GM23338 (cell line): ENCODE measurements at regions not wholly inside any gene's neighbourhood (a gene's known extent, or its start where the extent isn't known, plus 50 kb on each side); places are given as distances from the start of the nearest gene placed in this dataset.

Experiments
- ATAC-seq: fragments of 200-7000 bp; cut with Tn5 transposase; 3 replicates; pipeline ENCODE4 v1.9.1; 2020
- DNase-seq: peaks from one replicate; pipeline ENCODE4 v3.0.0-alpha.2; 2015; ENCODE audit warnings: low spot score
- H2AFZ ChIP-seq: fragments of 200-600 bp; sonication (generic); 2 replicates; pipeline ENCODE4 v1.8.0; 2016; ENCODE audit warnings: antibody characterized with exemption, mild to moderate bottlenecking, moderate library complexity
- H3F3A ChIP-seq: fragments of 200-600 bp; sonication (generic); replicated peaks from 2 replicates; pipeline ENCODE4 v1.8.0; 2017; ENCODE audit warnings: antibody characterized with exemption, mixed run types, low read depth
- H3K27ac ChIP-seq: fragments of 200-600 bp; sonication (generic); 2 replicates; pipeline ENCODE4 v1.6.1; 2016; ENCODE audit warnings: low read depth
- H3K27me3 ChIP-seq: fragments of 200-600 bp; sonication (generic); 2 replicates; pipeline ENCODE4 v1.8.0; 2016; ENCODE audit warnings: mild to moderate bottlenecking, mixed run types, moderate library complexity; ENCODE audit not compliant: insufficient read depth
- H3K36me3 ChIP-seq: fragments of 200-600 bp; sonication (generic); 2 replicates; pipeline ENCODE4 v1.8.0; 2016; ENCODE audit warnings: mild to moderate bottlenecking; ENCODE audit not compliant: insufficient read depth
- H3K4me1 ChIP-seq: fragments of 200-600 bp; sonication (generic); 2 replicates; pipeline ENCODE4 v1.8.0; 2016; ENCODE audit warnings: mild to moderate bottlenecking, moderate library complexity; ENCODE audit not compliant: insufficient read depth
- H3K4me2 ChIP-seq: fragments of 200-600 bp; sonication (generic); 2 replicates; pipeline ENCODE4 v1.7.1; 2017; ENCODE audit warnings: mixed run types
- H3K4me3 ChIP-seq: fragments of 200-600 bp; sonication (generic); 2 replicates; pipeline ENCODE4 v1.6.1; 2016; ENCODE audit warnings: mixed run types
- H3K79me2 ChIP-seq: fragments of 200-600 bp; sonication (generic); replicated peaks from 2 replicates; pipeline ENCODE4 v1.8.0; 2017; ENCODE audit warnings: mild to moderate bottlenecking; ENCODE audit not compliant: insufficient read depth
- H3K9me2 ChIP-seq: fragments of 200-600 bp; sonication (generic); 2 replicates; pipeline ENCODE4 v1.8.0; 2017; ENCODE audit not compliant: insufficient read depth
- H4K20me1 ChIP-seq: fragments of 200-600 bp; sonication (generic); replicated peaks from 2 replicates; pipeline ENCODE4 v1.8.0; 2017; ENCODE audit warnings: mild to moderate bottlenecking; ENCODE audit not compliant: insufficient read depth
- H3K27ac Mint-ChIP-seq: 2 replicates; pipeline ENCODE4 v1.8.0; 2020; ENCODE audit warnings: inconsistent platforms, mild to moderate bottlenecking, moderate library complexity, mixed read lengths
- H3K27me3 Mint-ChIP-seq: 3 replicates; pipeline ENCODE4 v1.8.0; 2022; ENCODE audit warnings: low read depth, mild to moderate bottlenecking, moderate library complexity, mixed read lengths, inconsistent platforms; ENCODE audit not compliant: insufficient read depth, poor library complexity
- H3K36me3 Mint-ChIP-seq: 3 replicates; pipeline ENCODE4 v1.8.0; 2021; ENCODE audit warnings: low read depth, mild to moderate bottlenecking, inconsistent platforms, moderate library complexity, mixed read lengths
- H3K4me1 Mint-ChIP-seq: 3 replicates; pipeline ENCODE4 v1.8.0; 2020; ENCODE audit warnings: mild to moderate bottlenecking, inconsistent platforms, mixed read lengths
- H3K4me3 Mint-ChIP-seq: 3 replicates; pipeline ENCODE4 v1.8.0; 2021; ENCODE audit warnings: moderate library complexity, mild to moderate bottlenecking, inconsistent platforms, mixed read lengths
- H3K9me3 Mint-ChIP-seq: 3 replicates; pipeline ENCODE4 v1.8.0; 2020; ENCODE audit warnings: moderate library complexity, mild to moderate bottlenecking, inconsistent platforms, mixed read lengths
- CTCF ChIP-seq, 2 experiments: fragments of 200-600 bp in 1 of 2; sonication (generic) in 1 of 2; conservative IDR thresholded peaks; 2 replicates each; pipeline versions ENCODE4 v1.5.1 to v1.6.1; 2016 to 2017; ENCODE audit warnings: antibody characterized with exemption in 2 of 2, low read depth in 2 of 2, mild to moderate bottlenecking in 2 of 2, moderate library complexity in 1 of 2
- ETS1 ChIP-seq: IDR thresholded peaks from 2 replicates; pipeline ENCODE4 v1.6.1; 2016; ENCODE audit warnings: antibody characterized with exemption
- NANOG ChIP-seq: IDR thresholded peaks from 2 replicates; pipeline ENCODE4 v1.6.1; 2016; ENCODE audit warnings: antibody characterized with exemption, borderline replicate concordance
- POLR2AphosphoS5 ChIP-seq: IDR thresholded peaks from 2 replicates; pipeline ENCODE4 v1.6.1; 2016; ENCODE audit warnings: antibody characterized with exemption, low read depth
- REST ChIP-seq: IDR thresholded peaks from one replicate; pipeline ENCODE4 v1.6.1; 2018; ENCODE audit warnings: antibody characterized with exemption; ENCODE audit not compliant: unreplicated experiment
- STAT1 ChIP-seq: IDR thresholded peaks from one replicate; pipeline ENCODE4 v1.6.1; 2016; ENCODE audit warnings: antibody characterized with exemption; ENCODE audit not compliant: unreplicated experiment
- ZNF114 ChIP-seq: fragments of 250-450 bp; sonication (Bioruptor Pico); IDR thresholded peaks from 2 replicates; pipeline ENCODE4 v1.5.0; 2020; ENCODE audit warnings: mild to moderate bottlenecking, moderate library complexity
- ZNF331 ChIP-seq: fragments of 250-450 bp; sonication (Bioruptor Pico); IDR thresholded peaks from 2 replicates; pipeline ENCODE4 v1.5.0; 2020; ENCODE audit warnings: low read depth, mild to moderate bottlenecking, moderate library complexity
- ZNF462 ChIP-seq: fragments of 250-450 bp; sonication (Bioruptor Pico); IDR thresholded peaks from 2 replicates; pipeline ENCODE4 v1.5.0; 2020; ENCODE audit warnings: mild to moderate bottlenecking, moderate library complexity

- Histone ChIP-seq H3K4me1 (peaks cover 35% of the 10 kb centered on the region), H3K27ac (peak overlapping the region; percentile 7; the same call in 1 of the 2 replicates), H3K36me3 (no peaks in the 10 kb centered on the region), H3F3A (no peaks in the 10 kb centered on the region), H2AFZ (no peak overlapping the region), H3K79me2 (no peaks in the 10 kb centered on the region), H3K4me3 (peak overlapping the region; percentile 27), H4K20me1 (no peaks in the 10 kb centered on the region), H3K27me3 (no peaks in the 10 kb centered on the region), H3K9me2 (no peaks in the 10 kb centered on the region; the same call in 1 of the 2 replicates), H3K4me2 (peak overlapping the region; percentile 56)
- H3K4me3 Mint-ChIP-seq, result no peak overlapping the region
- peaks cover 35% of the 10 kb centered on the region for H3K4me1 Mint-ChIP-seq
- DNase-seq, result peak; percentile 32
- H3K27me3 Mint-ChIP-seq, result no peaks in the 10 kb centered on the region
- peak overlapping the region; percentile 82 for H3K27ac Mint-ChIP-seq
- peak; percentile 74 for ATAC-seq
- H3K36me3 Mint-ChIP-seq, result no peaks in the 10 kb centered on the region
- H3K9me3 Mint-ChIP-seq, result no peaks in the 10 kb centered on the region
- no peak for TF ChIP-seq ZNF114
- no peak for TF ChIP-seq ZNF331 (CRISPR knock-in tag)
- no peak for TF ChIP-seq STAT1
- no peak for TF ChIP-seq ETS1
- peak; percentile 53; the same call in 1 of the 2 replicates for TF ChIP-seq NANOG
- no peak for TF ChIP-seq CTCF (conservative IDR thresholded peaks at IDR 0.05; ENCODE audit: low read depth in 2 of 2)
Observed at GRCh38 chr4:165757451-165757850, 115.6 kb upstream of the TLL1 start.

- Histone ChIP-seq H3K27ac (no peak overlapping the region), H2AFZ (no peak overlapping the region), H3K4me2 (peak overlapping the region; percentile 56), H3K4me1 (peaks cover 35% of the 10 kb centered on the region), H4K20me1 (no peaks in the 10 kb centered on the region), H3K36me3 (no peaks in the 10 kb centered on the region), H3K4me3 (no peak overlapping the region), H3K79me2 (no peaks in the 10 kb centered on the region), H3K9me2 (no peaks in the 10 kb centered on the region; the same call in 1 of the 2 replicates), H3K27me3 (no peaks in the 10 kb centered on the region), H3F3A (no peaks in the 10 kb centered on the region)
- H3K36me3 Mint-ChIP-seq, result no peaks in the 10 kb centered on the region
- no peaks in the 10 kb centered on the region for H3K27me3 Mint-ChIP-seq
- peak overlapping the region; percentile 82 for H3K27ac Mint-ChIP-seq
- peaks cover 35% of the 10 kb centered on the region for H3K4me1 Mint-ChIP-seq
- H3K4me3 Mint-ChIP-seq, result no peak overlapping the region
- no peaks in the 10 kb centered on the region for H3K9me3 Mint-ChIP-seq
- no peak for DNase-seq
- no peak for ATAC-seq
- TF ChIP-seq REST (no peak), ZNF331 (CRISPR knock-in tag) (no peak), STAT1 (no peak), POLR2AphosphoS5 (no peak), ZNF462 (CRISPR knock-in tag) (no peak), NANOG (no peak)
Observed at GRCh38 chr4:165758086-165758485, 115.0 kb upstream of the TLL1 start.
